IPS DF 4.7 (cell line): ENCODE measurements at regions not wholly inside any gene's neighbourhood (a gene's known extent, or its start where the extent isn't known, plus 50 kb on each side); places are given as distances from the start of the nearest gene placed in this dataset.
"Not testable (repeated sequence)": the region's sequence is repeated elsewhere in the genome, so short reads cannot be mapped to it uniquely, and the experiment has no call there.

ENCODE experiments used
- DNase-seq: peaks from one replicate; pipeline ENCODE4 v3.0.0-alpha.2; 2013; ENCODE audit warnings: low spot score; ENCODE audit errors: extremely low read depth

GRCh38 chr19:20294181-20294580 lies 127.2 kb downstream of the ZNF486 start:
- DNase-seq = no peak

DNA sequence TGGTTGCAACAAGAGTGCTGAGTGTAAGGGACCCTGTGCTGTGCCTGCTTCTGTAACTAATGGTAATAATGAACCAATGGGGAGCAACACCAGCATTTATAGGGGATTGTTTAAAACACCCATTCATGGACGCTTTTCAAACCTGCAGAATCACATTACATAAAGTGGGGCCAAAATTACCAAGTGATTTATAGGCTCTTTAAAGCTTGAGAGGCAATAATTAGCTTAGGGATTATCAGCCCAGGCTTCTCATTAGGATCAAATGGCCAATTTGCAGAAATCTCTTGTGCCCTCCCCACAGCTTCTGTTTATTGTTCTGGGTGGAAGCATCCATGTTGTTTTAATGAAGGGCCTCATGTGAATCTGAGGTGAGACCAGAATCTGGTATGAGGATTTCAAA lies 125.5 kb downstream of the ZNF486 start:
- DNase-seq = not testable (repeated sequence)

DNA sequence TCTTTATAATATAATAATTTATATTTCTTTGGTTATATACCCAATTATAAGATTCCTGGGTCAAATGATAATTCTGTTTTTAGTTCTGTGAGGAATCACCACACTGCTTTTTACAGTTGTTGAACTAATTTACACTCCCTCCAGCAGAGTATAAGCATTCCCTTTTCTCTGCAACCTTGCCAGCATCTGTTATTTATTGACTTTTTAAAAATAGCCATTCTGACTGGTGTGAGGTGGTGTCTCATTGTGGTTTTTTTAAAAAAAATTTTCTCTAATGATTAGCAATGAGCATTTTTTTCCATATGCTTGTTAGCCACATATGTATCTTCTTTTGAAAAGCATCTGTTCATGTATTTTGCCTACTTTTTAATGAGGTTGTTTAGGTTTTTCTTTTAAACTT lies 122.2 kb downstream of the ZNF486 start:
- DNase-seq = no peak

- DNase-seq = no peak
Measured at GRCh38 chr19:20287070-20287469, 120.1 kb downstream of the ZNF486 start.

DNA sequence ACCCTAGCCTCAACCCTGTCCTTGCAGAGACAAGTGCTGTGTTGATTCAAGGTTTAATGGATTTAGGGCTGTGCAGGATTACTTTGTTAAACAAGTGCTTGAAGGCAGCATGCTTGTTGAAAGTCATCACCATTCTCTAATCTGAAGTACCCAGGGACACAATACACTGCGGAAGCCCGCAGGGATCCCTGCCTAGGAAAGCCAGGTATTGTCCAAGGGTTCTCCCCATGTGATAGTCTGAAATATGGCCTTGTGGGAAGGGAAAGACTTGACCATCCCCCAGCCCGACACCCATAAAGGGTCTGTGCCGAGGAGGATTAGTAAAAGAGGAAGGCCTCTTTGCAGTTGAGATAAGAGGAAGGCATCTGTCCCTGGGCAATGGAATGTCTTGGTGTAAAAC lies 118.9 kb downstream of the ZNF486 start:
- DNase-seq = not testable (repeated sequence)

- no peak for DNase-seq
Measured at GRCh38 chr19:20279516-20279915, 112.5 kb downstream of the ZNF486 start.

GRCh38 chr19:20278342-20278741 lies 111.3 kb downstream of the ZNF486 start:
- DNase-seq = no peak

GRCh38 chr19:20276732-20277082 lies 109.7 kb downstream of the ZNF486 start:
- DNase-seq = not testable (repeated sequence)

DNA sequence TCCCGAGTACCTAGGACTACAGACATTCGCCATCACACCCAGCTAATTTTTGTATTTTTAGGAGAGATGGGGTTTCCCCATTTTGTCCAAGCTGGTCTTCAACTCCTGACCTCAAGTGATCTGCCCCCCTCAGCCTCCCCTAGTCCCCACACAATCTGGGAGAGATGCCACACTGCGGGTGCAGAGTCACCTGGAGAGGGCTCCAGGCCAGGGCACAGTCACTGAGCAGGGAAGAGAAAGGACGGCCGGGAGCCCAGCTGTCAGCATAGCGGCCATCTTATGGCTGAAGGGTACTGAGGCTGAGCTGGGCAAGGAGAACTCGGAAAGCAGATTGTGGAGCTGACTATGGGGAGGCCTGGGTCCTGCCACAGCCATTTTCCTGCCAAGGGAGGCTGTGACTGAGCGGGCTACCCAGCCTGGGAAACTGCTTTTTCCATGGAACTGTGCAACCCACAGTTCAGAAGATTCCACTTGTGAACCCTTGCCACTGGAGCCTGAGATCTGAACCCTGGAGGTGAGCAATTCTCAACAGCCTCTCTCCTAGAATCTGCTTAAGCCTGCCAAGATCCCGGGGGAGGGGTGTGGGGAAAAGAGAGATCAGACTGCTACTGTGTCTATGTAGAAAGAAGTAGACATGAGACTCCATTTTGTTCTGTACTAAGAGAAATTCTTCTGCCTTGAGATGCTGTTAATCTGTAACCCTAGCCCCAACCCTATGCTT lies 109.2 kb downstream of the ZNF486 start:
- DNase-seq = no peak

DNA sequence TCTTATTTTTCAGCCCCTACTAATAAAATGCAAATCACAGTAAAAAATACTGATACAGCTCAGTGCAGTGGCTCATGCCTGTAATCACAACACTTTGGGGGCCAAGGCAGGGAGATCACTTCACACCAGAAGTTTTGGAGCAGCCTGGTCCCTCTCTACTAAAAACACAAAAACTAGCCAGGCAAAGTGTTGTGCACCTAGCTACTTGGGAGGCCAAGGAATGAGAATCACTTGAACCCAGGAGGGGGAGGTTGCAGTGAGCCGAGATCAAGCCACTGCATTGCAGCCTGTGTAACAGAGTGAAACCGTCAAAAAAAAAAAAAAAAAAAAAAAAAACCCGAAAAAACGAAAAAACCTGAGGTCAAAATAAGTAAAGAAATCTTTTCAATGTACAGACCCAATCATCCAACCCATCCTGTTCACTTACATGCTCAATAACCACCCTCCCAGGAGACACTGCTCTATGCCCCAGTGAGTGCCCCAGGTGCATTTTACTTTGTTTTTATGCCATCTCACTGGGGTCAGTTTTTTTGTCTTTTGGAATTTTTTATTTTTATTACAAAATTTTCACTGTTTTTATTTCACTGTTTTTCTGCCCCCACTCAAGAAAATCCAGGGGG lies 107.0 kb downstream of the ZNF486 start:
- no peak for DNase-seq

DNA sequence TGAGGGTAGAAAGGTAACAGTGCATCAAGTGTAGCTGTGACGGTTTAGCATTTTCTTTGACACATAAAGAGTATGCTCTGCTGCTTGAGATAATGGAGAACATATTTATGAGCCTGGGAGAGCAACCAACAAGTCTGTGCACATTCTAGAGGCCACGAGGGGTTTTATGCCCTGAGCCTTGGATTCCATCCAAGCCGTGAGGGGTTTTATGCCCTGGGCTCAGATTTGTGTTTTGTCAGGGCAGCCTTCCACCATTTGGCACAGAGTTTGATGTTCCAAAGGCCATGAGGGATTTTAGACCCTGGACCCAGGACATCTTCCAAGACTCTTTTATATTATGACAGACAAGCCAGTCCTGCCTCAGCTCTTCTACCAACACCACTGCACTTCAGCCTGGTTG lies 106.4 kb downstream of the ZNF486 start:
- no peak for DNase-seq

- not testable (repeated sequence) for DNase-seq
Measured at GRCh38 chr19:20272627-20273010, 105.6 kb downstream of the ZNF486 start.

DNA sequence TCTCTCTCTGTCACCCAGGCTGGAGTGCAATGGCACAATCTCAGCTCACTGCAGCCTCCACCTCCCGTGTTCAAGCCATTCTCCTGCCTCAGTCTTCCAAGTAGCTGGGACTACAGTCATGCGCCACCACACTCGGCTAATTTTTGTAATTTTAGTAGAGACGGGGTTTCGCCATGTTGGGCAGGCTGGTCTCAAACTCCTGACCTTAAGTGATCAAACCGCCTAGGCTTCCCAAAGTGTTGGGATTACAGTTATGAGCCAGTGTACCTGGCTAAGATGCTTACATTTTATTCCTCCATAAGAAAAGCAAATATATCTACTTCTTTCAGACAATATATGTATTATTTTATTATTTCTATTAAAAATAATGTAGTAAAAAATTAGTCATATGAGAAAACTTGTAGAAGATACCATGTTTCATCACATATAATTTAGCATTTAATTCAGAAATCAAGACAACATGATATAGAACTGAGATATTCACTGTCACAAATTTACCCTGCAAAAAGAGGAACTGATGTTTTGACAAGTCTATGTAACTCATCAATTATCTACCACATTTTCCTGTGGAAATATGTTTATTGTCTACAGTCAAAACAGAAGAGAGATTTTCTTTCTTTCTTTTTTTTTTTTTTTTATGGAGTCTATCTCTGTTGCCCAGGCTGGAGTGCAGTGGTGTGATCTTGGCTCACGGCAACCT lies 105.1 kb downstream of the ZNF486 start:
- not testable (repeated sequence) for DNase-seq

DNA sequence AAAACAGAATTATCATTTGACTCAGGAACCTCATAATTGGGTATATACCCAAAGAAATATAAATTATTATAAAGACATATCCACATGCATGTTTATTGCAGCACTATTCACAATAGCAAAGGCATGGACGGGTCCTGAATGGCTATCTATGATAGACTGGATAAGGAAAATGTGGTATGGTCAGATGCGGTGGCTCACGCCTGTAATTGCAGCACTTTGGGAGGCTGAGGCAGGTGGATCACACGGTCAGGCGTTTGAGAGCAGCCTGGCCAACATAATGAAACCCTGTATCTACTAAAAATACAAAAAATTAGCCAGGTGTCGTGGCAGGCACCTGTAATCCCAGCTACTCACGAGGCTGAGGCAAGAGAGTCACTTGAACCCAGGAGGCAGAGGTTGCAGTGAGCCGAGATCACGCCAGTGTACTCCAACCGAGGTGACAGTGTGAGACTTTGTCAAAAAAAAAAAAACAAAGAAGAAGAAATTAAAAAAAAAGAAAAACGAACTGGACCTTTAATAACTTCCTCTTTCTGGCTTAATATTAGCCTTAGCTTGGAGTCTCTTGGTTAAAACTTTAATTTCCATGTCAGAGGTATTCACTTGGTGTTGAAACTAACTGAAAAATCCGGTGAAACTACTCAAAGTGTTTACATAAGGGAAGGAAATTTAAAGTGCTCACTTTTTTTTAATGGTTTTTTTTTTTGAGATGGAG lies 104.4 kb downstream of the ZNF486 start:
- DNase-seq = no peak

DNA sequence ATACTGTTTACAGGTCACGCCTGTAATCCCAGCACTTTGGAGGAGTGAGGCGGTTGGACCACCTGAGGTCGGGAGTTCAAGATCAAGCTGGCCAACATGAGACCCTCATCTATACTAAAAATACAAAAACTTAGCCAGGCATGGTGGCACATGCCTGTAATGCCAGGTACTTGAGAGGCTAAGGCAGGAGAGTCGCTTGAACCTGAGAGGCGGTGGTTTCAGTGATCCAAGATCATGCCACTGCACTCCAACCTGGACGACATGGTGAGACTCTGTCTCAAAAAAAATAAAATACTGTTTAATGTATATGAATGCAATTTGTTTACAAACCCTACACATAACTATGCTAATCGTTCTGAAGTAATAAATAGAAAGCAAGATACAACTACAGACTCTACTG lies 102.4 kb downstream of the ZNF486 start:
- no peak for DNase-seq

GRCh38 chr19:20261513-20261912 lies 94.5 kb downstream of the ZNF486 start:
- DNase-seq = not testable (repeated sequence)

DNA sequence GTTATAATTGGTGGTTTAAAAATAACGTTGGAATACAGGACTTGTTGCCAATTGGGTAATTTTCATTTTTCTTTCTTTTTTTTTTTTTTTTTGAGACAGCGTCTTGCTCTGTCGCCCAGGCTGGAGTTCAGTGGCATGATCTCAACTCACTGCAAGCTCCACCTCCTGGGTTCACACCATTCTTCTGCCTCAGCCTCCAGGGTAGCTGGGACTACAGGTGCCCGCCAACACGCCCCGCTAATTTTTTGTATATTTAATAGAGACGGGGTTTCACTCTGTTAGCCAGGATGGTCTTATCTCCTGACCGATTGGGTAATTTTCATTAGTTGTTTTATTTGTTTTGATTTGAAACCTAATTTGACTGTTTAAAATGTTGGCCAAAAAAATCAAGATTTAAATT lies 93.7 kb downstream of the ZNF486 start:
- DNase-seq = not testable (repeated sequence)

DNA sequence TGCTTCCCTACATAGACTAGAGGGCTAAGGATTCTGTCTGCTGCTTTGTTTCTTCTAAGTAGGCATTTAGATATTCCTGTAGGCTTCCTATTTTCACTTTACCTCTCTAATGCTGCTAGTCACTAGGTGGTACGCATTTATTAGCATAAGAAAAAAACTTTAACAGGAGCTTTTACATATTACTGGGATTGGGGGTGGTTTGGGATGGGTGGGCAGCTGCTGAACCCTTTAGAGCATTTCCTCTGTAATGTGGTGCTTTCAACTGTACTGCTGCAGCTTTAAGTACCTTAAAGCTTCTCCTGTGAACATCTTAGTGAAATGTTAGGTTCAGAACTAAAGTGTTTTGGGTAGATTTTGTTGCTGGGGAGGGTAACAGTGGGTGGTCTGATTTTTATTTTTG lies 92.6 kb downstream of the ZNF486 start:
- no peak for DNase-seq

- no peak for DNase-seq
Measured at GRCh38 chr19:20256606-20257005, 89.6 kb downstream of the ZNF486 start.

DNA sequence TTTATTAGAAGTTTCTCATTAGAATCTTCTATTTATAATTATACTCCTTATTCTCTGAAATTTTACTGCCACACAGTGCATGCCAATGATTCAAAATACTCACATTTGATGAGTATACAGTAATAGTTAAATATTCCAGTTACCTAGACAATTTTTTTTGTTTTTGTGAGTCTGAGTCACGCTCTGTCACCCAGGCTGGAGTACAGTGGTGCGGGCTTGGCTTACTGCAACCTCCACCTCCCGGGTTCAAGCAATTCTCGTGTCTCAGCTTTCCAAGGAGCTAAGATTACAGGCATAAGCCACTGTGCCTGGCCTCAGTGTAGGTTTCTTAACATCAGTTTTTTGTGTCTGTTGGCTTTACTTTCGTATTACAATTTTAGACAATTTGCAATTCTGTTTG lies 87.1 kb downstream of the ZNF486 start:
- DNase-seq = no peak

DNA sequence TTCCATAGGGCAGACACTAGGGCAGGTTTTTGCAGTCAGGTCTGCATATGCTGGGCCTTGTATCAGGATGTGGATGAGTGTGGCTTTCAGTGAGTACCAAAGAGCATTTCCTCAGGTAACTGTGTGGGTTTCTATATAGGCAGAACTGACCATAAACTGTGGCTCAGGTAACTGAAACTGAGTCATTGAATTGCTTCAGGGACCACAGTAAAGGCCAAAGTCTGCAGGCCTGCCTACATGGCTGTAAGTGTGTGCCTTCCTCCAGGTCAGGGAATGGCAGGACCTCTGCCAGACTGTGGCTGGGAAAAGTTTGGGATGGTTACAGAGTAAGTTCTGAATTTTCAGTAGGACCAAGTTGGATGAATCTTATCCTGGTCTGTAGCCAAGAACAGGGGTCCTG lies 85.6 kb downstream of the ZNF486 start:
- no peak for DNase-seq

DNA sequence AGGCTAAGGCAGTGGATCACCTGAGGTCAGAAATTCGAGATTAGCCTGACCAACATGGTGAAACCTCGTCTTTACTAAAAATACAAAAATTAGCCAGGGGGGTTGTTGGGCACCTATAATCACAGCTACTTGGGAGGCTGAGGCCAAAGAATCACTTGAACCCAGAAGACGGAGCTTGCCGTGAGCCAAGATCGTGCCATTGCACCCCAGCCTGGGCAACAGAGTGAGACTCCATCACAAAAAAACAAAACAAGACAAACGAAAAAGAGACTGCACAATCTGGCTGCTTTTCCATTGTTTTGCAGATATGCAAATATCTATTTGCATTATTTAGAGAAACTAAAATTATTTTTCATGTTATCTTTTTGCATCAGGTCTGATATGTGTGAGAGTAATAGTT lies 83.6 kb downstream of the ZNF486 start:
- no peak for DNase-seq
